GF-D8 (cell line): ENCODE measurements at regions not wholly inside any gene's neighbourhood (a gene's known extent, or its start where the extent isn't known, plus 50 kb on each side); places are given as distances from the start of the nearest gene placed in this dataset.
"Not testable (repeated sequence)": the region's sequence is repeated elsewhere in the genome, so short reads cannot be mapped to it uniquely, and the experiment has no call there.

Experiments used
- DNase-seq: peaks from one replicate; lab custom pipeline; 2025; lab: John Stamatoyannopoulos, UW

DNA sequence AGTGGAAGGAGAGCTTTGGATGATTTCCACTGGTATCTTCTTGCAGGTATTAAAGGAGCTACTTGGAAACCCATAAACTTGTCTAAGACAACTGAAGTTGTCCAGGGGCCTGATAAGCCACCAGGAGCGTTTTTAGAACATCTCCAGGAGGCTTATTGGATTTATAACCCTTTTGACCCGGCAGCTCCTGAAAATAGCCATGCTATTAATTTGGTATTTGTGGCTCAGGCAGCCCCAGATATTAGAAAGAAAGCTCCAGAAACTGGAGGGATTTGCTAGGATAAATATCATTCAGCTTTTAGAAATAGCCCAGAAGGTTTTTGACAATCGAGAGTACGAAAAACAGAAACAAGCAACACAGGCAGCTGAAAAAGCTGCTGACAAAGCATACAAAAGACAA lies 461.0 kb upstream of the HTR1E start:
- no peak for DNase-seq

DNA sequence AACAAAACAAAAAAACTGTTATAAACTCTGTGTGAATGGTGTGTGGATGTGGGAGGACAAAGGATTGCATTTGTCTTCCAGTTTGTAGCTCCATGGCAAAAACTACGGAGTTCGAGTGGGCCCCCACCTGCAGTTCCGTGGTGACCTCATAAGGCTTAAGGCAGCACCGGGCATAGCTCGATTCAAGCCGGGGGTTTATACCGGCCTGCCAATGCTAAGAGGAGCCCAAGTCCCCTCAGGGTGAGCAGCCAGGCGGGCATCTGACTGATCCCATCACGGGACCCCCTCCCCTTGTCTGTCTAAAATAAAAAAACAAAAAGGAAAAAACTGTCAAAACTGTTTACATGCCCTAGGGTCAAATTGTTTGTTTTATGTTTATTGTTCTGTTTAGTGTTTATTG lies 463.2 kb upstream of the HTR1E start:
- no peak for DNase-seq

DNA sequence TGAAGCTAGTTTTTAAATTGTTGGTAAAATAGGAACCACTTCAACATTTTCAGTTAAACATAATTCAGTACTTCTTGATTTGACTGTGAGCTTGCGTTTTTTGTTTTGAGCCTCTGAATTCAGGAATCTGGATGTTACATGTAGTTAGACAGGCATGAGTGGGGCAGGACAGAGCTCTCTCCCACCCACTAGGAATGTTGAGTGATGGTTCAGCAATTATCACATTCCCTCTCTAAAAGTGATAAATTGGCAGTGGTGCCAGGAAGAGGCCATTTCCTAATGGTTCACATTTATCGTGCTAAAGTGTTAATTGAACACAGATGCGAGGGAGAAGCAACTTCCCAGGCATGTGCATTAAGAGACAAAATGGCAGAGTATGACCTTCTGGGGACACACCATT lies 465.5 kb upstream of the HTR1E start:
- DNase-seq, result no peak

DNA sequence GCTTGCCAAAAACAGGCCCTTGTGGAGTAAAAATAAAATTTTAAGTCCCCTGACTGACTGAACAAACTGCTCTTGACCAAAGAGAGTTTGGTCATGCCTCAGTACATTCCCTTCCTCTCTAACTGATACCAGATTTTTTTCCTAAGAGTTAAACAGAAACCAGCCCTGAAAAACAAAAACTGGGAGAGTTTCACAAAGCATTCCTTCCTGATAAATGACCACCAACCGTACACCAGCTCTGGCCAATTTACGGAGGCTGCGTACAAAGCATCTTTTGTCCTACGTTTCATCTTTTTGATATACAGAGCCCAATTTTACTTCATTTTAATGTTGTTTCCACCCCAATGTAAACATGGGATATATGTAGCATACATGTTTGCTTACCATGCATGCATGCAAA lies 477.4 kb upstream of the HTR1E start:
- no peak for DNase-seq

DNA sequence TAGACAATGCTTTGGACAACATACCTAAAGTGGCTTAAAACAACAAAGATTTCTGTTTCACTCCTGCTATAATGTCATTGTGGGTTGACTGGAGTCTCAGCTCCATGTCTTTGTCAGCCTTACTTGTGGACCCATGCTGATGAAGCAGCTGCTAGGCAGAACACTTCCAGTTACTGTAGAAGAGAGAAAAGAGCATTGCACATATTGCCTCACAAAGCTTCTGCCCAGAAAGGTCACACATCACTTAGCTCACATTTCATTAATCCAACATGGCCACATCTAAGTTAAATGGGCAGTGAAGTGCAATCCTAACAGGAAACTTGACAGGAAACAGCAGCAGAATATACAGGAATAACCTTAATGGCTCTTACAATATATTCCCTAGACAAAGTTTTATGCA lies 480.5 kb upstream of the HTR1E start:
- DNase-seq, result no peak

DNA sequence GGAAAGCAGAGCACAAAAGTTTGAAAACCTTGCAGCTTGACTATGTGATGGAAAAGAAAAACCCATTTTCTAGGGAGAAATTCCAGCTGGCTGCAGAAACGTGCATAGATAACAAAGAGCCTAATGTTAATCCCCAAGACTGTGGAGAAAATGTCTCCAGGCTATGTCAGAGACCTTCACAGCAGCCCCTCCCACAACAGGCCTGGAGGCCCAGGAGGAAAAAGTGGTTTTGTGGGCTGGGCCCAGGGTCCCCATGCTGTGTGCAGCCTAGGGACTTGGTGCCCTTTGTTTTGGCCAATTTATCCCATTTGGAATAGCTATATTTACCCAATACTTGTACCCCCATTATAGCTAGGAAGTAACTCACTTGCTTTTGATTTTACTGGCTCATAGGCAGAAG lies 484.1 kb upstream of the HTR1E start:
- DNase-seq, result no peak

DNA sequence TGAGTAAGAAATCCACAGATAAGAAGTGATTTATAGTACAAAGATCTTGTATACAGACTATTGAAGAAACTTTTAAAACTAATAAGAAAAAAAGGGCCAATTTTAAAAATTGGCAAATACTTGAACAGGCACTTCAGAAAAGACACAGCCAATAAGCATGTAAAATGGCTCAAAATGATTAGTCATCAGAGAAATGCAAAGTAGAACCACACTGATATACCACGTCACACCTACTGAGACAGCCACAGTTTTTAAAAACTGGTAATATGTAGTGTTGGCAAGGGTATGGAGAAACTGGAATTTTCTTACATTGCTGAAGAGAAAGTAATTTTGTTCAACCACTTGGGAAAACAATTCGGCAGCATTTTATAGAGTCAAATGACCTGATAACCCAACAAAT lies 488.9 kb upstream of the HTR1E start:
- DNase-seq, result no peak

DNA sequence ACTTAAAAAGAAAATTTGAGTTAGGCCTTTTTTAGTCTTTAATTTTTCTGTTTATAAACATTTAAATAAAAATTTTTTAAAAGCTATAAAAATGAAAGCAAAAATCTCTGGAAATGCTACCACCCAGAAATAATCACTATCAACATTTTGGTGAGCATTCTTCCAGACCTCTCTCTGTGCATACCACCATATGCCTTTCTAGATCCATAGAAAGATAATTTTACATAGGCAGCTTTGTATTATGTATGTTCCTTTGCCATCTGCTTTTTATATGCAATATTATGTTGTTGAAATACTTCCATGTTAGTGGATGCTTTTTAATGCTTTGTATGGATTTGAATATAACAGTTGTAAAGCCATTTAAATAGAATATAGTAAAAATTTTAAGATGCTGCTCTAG lies 496.7 kb upstream of the HTR1E start:
- no peak for DNase-seq

DNA sequence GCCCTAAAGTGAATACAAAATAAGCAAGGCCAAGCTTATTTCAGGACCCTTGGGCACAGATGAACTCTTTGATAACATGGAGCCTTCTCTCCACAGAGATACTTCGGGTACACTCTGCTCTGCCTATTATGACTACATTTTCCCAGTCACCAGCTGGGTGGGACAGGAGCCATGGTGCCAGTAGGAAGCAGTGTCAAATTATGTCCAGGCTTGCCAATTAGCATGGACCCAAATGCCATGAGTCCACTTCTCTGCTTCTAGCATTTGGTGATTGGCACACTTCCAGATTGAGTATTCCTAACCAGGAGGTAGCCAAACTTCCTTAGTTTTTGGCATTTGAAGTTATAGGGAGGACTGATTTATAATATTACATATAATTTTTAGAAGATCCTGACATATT lies 513.8 kb upstream of the HTR1E start:
- DNase-seq, result no peak

DNA sequence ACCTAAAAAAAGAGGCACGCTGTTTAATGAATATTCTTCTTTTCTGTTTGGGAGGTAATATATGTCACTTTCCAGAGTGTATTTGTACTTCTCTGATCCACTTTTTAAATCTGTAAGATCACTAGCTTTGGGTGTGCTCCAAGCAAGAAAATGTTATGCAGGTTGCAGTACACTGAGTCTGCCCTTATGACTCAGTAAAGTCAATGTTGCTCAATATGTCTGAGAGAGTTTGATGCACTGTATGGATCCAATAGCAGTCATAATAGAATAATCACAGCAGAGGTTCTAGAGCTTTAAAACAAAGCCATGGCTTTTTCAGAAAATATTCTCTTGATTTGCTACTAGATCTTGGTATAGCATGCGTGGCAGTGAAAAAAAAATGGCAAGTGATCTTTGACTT lies 525.3 kb upstream of the HTR1E start:
- DNase-seq, result no peak

DNA sequence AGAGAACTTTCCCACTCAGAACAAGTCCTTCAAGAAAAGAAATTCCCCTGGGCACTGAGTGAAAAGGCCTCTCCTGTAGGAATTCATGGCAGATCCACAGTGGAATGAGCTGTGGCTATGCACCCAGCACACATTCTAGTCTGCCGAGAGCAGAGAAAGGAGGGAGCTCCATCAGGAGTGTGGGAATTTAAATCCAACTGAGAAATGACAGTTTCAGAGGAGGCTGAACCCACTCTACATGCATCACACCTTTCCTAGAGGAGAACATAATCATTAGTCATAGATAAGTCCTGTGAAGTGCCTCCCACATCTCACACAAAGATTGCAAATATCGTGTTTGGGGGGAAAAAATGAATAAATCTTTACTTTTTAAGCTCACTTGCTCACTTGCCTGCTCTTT lies 530.2 kb upstream of the HTR1E start:
- DNase-seq, result no peak

DNA sequence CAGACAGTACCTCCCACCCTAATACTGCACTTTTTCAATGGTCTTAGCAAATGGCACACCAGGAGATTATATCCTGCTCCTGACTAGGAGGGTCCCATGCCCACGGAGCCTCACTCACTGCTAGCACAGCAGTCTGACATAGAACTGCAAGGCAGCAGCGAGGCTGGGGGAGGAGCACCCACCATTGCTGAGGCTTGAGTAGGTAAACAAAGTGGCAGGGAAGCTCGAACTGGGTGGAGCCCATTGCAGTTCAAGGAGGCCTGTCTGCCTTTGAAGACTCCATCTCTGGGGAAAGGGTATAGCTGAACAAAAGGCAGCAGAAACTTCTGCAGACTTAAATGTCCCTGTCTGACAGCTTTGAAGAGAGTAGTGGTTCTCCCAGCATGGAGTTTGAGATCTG lies 544.5 kb upstream of the HTR1E start:
- DNase-seq, result not testable (repeated sequence)

DNA sequence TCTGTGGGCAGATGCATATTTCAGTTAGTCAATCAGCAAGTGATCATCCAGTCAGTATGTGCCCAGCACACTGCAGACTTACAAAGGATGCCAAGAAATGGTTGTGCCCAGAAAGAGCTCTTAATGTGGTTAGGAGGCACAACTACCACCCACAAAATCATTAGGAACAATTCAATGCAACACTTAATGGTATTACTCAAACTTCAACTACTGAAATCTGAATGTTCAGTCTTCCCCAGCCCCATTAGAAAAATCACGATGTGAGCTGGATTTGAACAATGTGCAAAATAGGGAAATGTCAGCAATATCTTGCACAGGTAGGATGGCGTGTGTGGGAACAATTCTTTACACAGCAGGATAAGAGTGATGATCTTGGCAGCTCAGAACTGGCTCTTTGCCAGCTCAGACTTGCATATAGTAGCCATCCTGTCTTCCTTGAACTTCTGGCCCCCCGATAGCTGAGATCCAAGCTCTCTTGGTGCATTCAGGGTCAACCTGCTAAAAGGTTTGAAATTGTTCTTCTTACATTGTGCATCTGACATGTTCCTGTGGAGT lies 556.7 kb upstream of the HTR1E start:
- no peak for DNase-seq

DNA sequence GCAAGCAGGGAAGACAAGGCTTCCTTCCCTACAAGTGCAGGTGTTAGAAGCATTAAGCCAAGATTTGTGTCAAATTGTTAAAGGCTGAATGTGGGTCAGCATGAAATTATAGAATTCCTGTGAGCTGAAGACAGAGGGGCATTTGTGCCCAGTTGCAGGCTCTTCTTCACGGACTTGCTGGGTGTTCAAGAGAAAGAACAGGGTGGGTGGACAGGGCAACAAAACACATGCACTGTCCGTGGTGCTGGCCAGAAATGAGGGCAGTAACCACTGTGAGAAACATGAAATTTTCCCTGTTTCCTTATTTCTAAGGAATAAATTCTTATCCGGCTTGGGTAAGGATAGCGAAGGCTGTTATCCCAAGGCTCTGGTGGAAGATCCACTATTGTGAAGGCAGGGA lies 579.5 kb upstream of the HTR1E start:
- no peak for DNase-seq

DNA sequence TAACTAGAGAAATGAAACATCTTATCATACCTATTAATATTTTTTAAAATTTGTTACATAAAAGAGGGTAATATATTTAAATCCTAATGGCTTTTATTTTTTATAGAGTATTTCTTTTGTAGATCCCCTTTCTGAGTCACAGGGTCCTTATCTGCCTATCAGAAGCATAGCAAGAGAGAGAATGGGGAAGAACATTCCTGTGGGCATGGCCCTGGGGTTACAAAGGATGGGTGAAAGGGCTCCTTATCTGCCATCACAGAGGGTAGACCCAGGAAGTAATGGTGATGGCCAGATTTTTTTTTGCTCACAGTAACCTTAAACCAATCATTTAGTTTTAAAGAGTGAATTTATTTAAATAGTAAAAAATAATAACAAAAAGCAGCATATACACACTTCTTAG lies 582.1 kb upstream of the HTR1E start:
- DNase-seq, result no peak

DNA sequence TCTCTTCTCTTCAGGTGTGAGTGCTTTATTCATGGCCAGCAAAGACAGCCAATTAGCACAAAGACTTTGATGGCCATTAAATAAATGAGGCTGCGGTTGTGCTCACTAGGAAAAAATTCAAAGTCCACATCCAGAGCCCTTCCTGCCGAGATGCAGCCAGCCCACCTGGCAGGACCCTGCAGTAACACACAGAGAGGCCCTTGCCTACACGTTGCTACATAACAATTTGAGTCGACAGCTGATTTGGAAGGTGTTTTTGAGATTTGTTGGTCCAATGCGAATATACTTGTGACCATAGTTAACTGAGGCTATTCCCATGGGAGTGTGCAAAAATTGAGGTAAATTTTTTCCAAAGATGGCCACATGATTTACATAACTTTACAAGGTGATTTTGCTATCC lies 605.4 kb upstream of the HTR1E start:
- DNase-seq, result no peak

DNA sequence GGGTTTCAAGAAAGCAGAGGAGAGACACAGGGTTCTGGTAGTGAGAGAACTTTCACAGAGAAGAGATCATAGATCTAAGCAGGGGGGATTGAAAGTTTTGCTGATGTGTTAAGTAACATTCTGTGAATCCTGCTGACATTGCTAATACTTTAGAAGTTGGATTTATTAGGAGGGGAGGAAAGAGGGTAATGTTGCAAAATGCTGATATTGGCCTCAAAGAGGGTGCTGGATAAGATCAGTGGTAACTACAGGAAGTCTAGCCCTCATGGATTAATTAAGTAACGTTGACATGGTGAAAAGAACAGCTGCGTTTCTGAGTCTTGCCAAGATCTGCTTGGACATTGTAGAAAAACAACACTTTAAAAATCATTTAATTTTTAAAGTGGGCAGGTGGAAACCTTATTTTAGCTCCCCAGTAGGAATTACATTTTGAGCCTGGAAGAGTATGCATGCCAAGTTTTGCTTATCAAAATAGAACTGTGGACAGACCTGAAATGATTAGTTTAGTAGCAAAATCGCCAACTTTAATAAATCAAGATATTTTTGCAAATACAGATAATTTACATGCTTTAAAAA lies 606.0 kb upstream of the HTR1E start:
- no peak for DNase-seq

DNA sequence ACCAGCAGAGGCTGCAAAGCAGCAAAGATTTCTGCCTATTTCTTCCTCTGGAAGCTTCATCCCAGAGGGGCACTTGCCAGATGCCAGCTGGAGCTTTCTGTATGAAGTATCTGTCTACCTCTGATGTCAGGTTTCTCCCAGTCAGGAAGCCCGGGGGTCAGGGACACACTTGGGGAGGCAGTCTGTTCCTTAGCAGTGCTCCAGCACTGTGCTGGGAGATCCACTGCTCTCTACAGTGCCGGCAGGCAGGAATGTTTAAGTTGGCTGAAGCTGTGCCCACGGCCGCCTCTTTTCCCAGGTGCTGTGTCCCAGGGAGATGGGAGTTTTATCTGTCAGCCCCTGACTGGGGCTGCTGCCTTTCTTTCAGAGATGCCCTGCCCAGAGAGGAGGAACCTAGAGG lies 631.1 kb upstream of the HTR1E start:
- DNase-seq, result no peak

DNA sequence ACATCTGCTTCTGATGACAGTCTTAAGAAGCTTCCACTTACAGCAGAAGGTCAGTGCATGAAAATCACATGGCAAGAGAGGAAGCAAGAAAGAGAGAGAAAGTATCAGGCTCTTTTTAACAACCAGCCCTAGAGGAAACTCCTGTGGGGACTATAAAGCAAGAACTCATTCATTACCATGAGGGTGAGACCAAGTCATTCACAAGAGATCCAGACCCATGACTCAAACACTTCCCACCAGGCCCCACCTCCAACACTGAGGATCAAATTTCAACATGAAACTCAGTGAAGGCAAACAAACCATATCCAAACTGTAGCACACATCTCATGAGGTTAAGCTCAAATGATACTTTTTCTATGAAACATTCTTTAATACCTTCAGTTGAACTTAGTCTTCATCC lies 643.2 kb upstream of the SYNCRIP start:
- no peak for DNase-seq

DNA sequence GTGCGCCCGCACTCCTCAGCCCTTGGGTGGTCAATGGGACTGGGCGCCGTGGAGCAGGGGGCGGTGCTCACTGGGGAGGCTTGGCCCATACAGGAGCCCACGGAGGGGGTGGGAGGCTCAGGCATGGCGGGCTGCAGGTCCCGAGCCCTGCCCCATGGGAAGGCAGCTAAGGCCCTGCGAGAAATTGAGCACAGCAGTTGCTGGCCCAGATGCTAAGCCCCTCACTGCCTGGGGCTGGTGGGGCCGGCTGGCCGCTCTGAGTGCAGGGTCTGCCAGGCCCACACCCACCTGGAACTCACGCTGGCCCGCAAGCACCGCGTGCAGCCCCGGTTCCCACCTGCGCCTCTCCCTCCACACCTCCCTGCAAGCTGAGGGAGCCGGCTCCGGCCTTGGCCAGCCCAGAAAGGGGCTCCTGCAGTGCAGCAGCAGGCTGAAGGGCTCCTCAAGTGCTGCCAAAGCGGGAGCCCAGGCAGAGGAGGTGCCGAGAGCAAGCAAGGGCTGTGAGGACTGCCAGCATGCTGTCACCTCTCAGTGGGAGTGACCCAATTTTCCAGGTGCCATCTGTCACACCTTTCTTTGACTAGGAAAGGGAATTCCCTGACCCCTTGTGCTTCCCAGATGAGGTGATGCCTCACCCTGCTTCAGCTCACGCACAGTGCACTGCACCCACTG lies 642.3 kb upstream of the SYNCRIP start:
- not testable (repeated sequence) for DNase-seq

DNA sequence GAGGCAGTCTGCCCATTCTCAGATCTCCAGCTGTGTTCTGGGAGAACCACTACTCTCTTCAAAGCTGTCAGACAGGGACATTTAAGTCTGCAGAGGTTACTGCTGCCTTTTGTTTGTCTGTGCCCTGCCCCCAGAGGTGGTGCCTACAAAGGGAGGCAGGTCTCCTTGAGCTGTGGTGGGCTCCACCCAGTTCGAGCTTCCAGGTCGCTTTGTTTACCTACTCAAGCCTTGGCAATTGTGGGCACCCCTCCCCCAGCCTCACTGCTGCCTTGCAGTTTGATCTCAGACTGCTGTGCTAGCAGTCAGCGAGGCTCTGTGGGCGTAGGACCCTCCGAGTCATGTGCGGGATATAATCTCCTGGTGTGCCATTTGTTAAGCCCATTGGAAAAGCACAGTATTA lies 640.9 kb upstream of the SYNCRIP start:
- DNase-seq, result not testable (repeated sequence)

DNA sequence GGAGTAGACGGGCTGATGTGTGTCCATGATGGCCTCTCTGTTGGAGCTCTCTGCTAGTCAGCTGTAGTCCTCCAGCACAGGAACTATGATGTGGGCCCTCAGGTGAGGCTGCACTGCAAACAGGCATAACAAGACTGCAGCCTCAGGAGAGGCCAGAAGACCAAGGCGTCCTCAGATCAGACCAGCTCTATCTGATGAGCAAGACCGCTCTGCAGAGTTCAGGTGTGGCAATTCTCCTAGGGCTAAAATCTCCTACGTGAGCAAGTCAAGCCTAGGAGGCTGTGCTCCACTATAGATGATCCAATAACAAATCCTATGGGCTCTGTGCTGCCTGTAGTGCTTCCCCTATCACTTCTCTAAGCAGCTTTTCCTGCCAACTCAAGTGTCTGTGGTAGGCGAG lies 633.4 kb upstream of the SYNCRIP start:
- no peak for DNase-seq

DNA sequence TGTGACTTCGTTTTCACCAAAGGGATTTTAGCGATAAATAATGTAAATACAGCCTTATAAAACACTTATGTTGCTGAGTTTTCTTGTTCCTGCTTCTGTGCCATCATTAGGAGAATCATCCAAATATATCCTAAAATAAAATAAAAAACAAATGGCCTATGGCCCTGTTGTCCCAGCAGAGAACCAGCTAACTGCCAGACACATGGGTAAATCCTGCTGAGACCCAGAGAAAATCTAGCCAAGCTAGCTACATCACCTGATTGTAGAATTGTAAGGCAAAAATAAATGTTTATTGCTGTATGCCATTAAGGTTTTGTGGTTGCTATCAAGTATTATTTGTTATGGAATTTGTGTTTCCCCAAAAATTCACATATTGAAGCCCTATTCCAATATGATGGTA lies 631.2 kb upstream of the SYNCRIP start:
- DNase-seq, result no peak

DNA sequence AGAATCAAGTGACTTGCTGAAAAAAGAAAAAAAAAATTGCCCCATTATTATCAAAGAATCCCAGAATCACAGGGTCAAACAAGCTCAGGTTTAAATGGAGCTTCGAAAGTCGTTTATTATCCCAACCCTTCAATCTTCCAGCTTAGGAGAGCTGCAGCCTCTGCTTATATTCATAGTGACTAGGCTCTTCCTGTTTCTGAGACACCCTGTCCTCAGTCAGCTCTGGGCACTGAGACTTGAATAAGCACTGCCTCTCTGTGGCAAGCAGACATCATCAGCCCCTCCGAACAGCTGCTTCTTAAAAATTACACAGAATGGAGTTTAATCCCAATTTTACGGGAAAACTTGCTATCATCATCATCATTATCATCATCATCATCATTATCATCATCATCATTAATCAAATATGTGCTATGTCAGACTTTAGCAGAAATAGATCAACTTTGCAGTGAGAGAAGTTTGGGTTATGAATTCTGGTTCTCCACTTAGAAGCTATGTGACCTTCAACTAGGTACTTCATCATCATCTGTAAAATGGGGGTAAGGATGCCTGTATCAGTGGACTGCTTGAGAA lies 614.0 kb upstream of the SYNCRIP start:
- no peak for DNase-seq
